Epithelial cell of esophagus (primary cell): ENCODE measurements at regions not wholly inside any gene's neighbourhood (a gene's known extent, or its start where the extent isn't known, plus 50 kb on each side); places are given as distances from the start of the nearest gene placed in this dataset.

ENCODE experiments used
- DNase-seq: peaks from one replicate; pipeline ENCODE4 v3.0.0; 2010; ENCODE audit warnings: low read depth
- H3K4me3 ChIP-seq: 2 replicates; pipeline ENCODE4 v1.5.1; 2011; ENCODE audit warnings: mild to moderate bottlenecking, low read length, control low read depth
- TF ChIP-seq, protein P1 (sequence below): IDR thresholded peaks from 2 replicates; pipeline ENCODE4 v1.5.1; 2011; ENCODE audit warnings: low read depth, mild to moderate bottlenecking, low read length, control low read depth, inconsistent platforms; ENCODE audit not compliant: insufficient read depth; ENCODE audit errors: missing control alignments

DNA sequence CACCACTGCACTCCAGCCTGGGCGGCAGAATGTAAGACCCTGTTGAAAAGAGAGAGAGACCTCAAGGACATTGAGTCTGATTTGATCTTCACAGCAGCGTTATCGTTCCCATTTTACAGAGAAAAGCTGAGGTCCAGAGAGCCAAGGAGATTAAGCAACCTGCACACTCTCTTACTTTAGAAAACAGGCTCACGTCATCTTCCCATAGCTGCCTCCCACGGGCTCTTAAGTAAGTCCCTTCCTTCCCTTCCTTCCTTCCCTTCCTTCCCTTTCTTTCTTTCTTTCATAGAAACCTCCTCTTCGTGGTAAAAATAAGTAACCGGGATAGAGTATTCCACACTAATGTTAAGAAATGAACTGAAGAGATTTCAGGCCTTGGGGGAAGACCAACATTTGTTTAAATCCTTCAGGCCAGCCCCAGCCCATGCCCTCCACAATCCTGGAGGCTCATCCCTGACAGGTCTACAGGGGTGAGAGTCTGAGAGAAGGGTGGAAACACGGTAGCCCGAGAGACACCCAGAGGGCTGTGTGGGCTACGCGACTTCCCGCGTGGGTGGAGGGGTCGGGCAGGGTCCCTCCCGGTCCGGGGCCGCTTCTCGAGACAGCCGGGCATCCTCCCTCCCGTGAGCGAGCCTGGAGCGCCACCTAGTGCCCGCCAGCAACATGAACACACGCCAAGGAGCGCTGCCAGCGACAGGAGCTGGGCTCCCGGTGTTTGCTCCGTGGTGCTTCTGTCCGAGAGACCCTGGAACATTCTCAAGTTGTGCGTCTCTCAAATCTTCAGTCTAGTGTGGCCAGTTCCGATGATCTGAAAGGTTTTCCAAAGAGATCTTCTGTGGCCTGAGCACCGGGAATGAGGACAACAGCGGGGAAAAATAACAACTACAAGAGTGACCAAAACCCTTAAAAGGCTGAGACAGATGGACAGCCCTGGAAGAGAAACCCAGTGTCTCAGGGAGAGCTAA is 160.3 kb downstream of the INO80D start:
- TF ChIP-seq, protein P1, sequence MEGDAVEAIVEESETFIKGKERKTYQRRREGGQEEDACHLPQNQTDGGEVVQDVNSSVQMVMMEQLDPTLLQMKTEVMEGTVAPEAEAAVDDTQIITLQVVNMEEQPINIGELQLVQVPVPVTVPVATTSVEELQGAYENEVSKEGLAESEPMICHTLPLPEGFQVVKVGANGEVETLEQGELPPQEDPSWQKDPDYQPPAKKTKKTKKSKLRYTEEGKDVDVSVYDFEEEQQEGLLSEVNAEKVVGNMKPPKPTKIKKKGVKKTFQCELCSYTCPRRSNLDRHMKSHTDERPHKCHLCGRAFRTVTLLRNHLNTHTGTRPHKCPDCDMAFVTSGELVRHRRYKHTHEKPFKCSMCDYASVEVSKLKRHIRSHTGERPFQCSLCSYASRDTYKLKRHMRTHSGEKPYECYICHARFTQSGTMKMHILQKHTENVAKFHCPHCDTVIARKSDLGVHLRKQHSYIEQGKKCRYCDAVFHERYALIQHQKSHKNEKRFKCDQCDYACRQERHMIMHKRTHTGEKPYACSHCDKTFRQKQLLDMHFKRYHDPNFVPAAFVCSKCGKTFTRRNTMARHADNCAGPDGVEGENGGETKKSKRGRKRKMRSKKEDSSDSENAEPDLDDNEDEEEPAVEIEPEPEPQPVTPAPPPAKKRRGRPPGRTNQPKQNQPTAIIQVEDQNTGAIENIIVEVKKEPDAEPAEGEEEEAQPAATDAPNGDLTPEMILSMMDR = peak; percentile 88
- DNase-seq = peak; percentile 65
- H3K4me3 ChIP-seq = no peak overlapping the region

DNA sequence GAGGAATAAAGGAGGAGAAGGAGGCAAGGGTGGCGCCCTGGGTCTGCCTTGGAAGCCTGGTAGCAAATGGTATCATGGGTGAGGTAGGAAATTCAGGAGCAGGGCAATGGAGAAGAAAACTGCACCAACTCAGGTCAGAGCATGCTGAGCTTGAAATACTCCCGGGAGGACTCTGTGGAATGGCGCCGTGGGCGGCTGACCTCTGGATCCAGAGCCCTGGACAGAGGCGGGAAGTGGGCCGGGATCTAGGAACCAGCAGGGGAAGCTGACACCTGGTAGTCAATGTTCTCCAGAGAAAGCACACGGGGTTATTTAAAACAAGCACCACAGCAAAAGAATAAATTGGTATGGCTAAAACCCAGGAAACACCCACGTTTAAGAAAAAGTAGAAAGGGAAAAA is 161.3 kb downstream of the INO80D start:
- no peak overlapping the region for H3K4me3 ChIP-seq
- DNase-seq = no peak
- TF ChIP-seq, protein P1 = no peak

DNA sequence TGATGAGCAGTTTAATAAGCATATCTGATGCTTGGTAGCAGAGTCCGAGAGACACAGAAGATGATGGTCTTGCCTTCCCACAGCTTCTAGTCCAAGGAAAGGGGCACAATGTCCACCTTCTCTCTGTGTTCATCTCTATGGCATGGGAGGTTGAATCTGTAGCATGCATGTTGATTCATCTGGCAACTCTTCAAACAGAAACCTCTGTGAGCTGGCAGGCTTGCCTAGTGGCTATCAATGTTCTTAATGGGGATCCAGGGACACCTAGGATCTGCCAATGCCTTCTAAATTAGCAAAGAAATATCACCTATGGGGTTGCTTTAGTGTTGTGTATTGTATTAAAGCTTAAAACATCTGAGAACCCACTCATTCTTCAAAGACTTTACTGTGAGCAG is 170.8 kb downstream of the INO80D start:
- TF ChIP-seq, protein P1 = no peak
- DNase-seq = peak; percentile 14

GRCh38 chr2:205914213-205915129 is 171.5 kb downstream of the INO80D start:
- TF ChIP-seq, protein P1 = no peak
- no peak for DNase-seq
- no peak overlapping the region for H3K4me3 ChIP-seq

More for the DNA sequence above, 170.8 kb downstream of the INO80D start:
- H3K4me3 ChIP-seq = no peak overlapping the region

GRCh38 chr2:205913668-205914067 is 172.3 kb downstream of the INO80D start:
- TF ChIP-seq, protein P1 = no peak
- H3K4me3 ChIP-seq = no peak overlapping the region
- no peak for DNase-seq

GRCh38 chr2:205911306-205911705 is 174.7 kb downstream of the INO80D start:
- DNase-seq = no peak
- no peak overlapping the region for H3K4me3 ChIP-seq
- TF ChIP-seq, protein P1 = no peak
